Thyroid gland (tissue), 4 donors: ENCODE measurements at regions not wholly inside any gene's neighbourhood (a gene's known extent, or its start where the extent isn't known, plus 50 kb on each side); places are given as distances from the start of the nearest gene placed in this dataset.

Experiments
- DNase-seq, 2 donors: peaks; one replicate each; pipeline ENCODE4 v3.0.0-alpha.2; 2019
- H3K27ac ChIP-seq, 3 donors: fragments of 200-600 bp; sonication (generic); 1 replicate in 2 of 3; 2 replicates in 1 of 3; pipeline ENCODE4 v1.5.1; 2016 to 2019; ENCODE audit warnings: mild to moderate bottlenecking in 1 of 3, moderate library complexity in 1 of 3
- H3K27me3 ChIP-seq: fragments of 200-600 bp; sonication (generic); one replicate; pipeline ENCODE4 v1.5.1; 2019
- H3K36me3 ChIP-seq, 2 donors: fragments of 200-600 bp; sonication (generic); one replicate each; pipeline ENCODE4 v1.5.1; 2016 to 2019
- H3K4me1 ChIP-seq, 2 donors: fragments of 200-600 bp; sonication (generic); one replicate each; pipeline ENCODE4 v1.5.1; 2017 to 2019
- H3K4me3 ChIP-seq, 3 donors: fragments of 200-600 bp; sonication (generic); replicated peaks in 1 of 3; 1 replicate in 2 of 3; 2 replicates in 1 of 3; pipeline ENCODE4 v1.5.1; 2016; ENCODE audit warnings: mild to moderate bottlenecking in 1 of 3
- H3K9me3 ChIP-seq: fragments of 200-600 bp; sonication (generic); one replicate; pipeline ENCODE4 v1.5.1; 2017
- CTCF ChIP-seq, 6 experiments: fragments of 200-600 bp in 3 of 6; fragments of 450-650 bp in 3 of 6; sonication (generic) in 3 of 6; IDR thresholded peaks; one replicate each; pipeline ENCODE4 v1.5.1; 2016 to 2019; ENCODE audit warnings: antibody characterized with exemption in 6 of 6, mild to moderate bottlenecking in 2 of 6, inconsistent platforms in 1 of 6, moderate library complexity in 1 of 6
- POLR2A ChIP-seq, 2 donors: fragments of 450-650 bp; IDR thresholded peaks; one replicate each; pipeline ENCODE4 v1.6.1; 2017; ENCODE audit warnings: antibody characterized with exemption in 2 of 2, mild to moderate bottlenecking in 2 of 2, moderate library complexity in 1 of 2
- WGBS, 2 donors: methylation state at CpG; one replicate each; pipeline ENCODE4 v1.1.5; 2017; 5-methylcytosine and 5-hydroxymethylcytosine counted together
- intact Hi-C: fragments of 100-400 bp; cut with DNase I; formaldehyde crosslinking; loops from one replicate; pipeline ENCODE4 v1.15.1; 2023

GRCh38 chr5:18740301-18740700, 1106.0 kb downstream of the TAF11L14 start:
- no peak for DNase-seq
- H3K36me3 ChIP-seq = no peaks in the 10 kb centered on the region
- H3K27me3 ChIP-seq = no peaks in the 10 kb centered on the region
- intact Hi-C loops = no loop called here
- H3K9me3 ChIP-seq = no peaks in the 10 kb centered on the region
- H3K4me1 ChIP-seq = no peaks in the 10 kb centered on the region
- no peak for TF ChIP-seq POLR2A (IDR thresholded peaks at IDR 0.05)
- TF ChIP-seq CTCF (IDR thresholded peaks at IDR 0.05) = no peak
- H3K4me3 ChIP-seq = no peak overlapping the region
- no peak overlapping the region for H3K27ac ChIP-seq

- H3K27ac ChIP-seq = no peak overlapping the region
- no peaks in the 10 kb centered on the region for H3K36me3 ChIP-seq
- H3K9me3 ChIP-seq = no peaks in the 10 kb centered on the region
- intact Hi-C loops = no loop called here
- H3K27me3 ChIP-seq = no peaks in the 10 kb centered on the region
- no peak overlapping the region for H3K4me3 ChIP-seq
- TF ChIP-seq CTCF (IDR thresholded peaks at IDR 0.05) (no peak), POLR2A (IDR thresholded peaks at IDR 0.05) (no peak)
- WGBS, 2 donors = 69 to 87% methylated on average over 7 of the region's 7 CpGs
- H3K4me1 ChIP-seq = no peaks in the 10 kb centered on the region
- no peak for DNase-seq
Observed at GRCh38 chr5:18742830-18743229, 1108.6 kb downstream of the TAF11L14 start.

- H3K4me3 ChIP-seq = no peak overlapping the region
Observed at GRCh38 chr5:18744441-18744840, 1110.2 kb downstream of the TAF11L14 start.

GRCh38 chr5:18745042-18745987, 1111.1 kb downstream of the TAF11L14 start:
- H3K27me3 ChIP-seq = no peaks in the 10 kb centered on the region
- no peaks in the 10 kb centered on the region for H3K36me3 ChIP-seq
- H3K27ac ChIP-seq = peak overlapping the region in 1 of 3 donors; percentile 23
- WGBS, 2 donors = 85 to 87% methylated on average over 13 of the region's 13 CpGs
- intact Hi-C loops = no loop called here
- H3K4me3 ChIP-seq = peak overlapping the region in 1 of 3 donors; percentile 13
- no peak for DNase-seq
- H3K4me1 ChIP-seq = no peaks in the 10 kb centered on the region
- no peak for TF ChIP-seq POLR2A (IDR thresholded peaks at IDR 0.05)
- H3K9me3 ChIP-seq = no peaks in the 10 kb centered on the region

More at GRCh38 chr5:18744441-18744840, 1110.2 kb downstream of the TAF11L14 start:
- intact Hi-C loops = no loop called here
- 75 to 84% methylated on average over 3 of the region's 3 CpGs for WGBS, 2 donors
- H3K27ac ChIP-seq = no peak overlapping the region
- no peaks in the 10 kb centered on the region for H3K36me3 ChIP-seq
- no peak for TF ChIP-seq POLR2A (IDR thresholded peaks at IDR 0.05)
- TF ChIP-seq CTCF (IDR thresholded peaks at IDR 0.05) = no peak
- H3K27me3 ChIP-seq = no peaks in the 10 kb centered on the region
- no peaks in the 10 kb centered on the region for H3K9me3 ChIP-seq
- H3K4me1 ChIP-seq = no peaks in the 10 kb centered on the region
- DNase-seq = no peak

GRCh38 chr5:18745988-18746615, 1111.8 kb downstream of the TAF11L14 start:
- Histone ChIP-seq H3K27ac (peak overlapping the region in 1 of 3 donors; percentile 23), H3K27me3 (no peaks in the 10 kb centered on the region), H3K4me3 (peak overlapping the region in 1 of 3 donors; percentile 13)

More at GRCh38 chr5:18745988-18746615, 1111.8 kb downstream of the TAF11L14 start:
- DNase-seq = no peak
- no peaks in the 10 kb centered on the region for H3K9me3 ChIP-seq
- WGBS, 2 donors = 81 to 85% methylated on average over 9 of the region's 9 CpGs
- TF ChIP-seq CTCF (IDR thresholded peaks at IDR 0.05) (no peak), POLR2A (IDR thresholded peaks at IDR 0.05) (no peak)
- intact Hi-C loops = no loop called here
- H3K4me1 ChIP-seq = no peaks in the 10 kb centered on the region
- H3K36me3 ChIP-seq = no peaks in the 10 kb centered on the region
